OCI-LY1 (cell line): ENCODE measurements at regions not wholly inside any gene's neighbourhood (a gene's known extent, or its start where the extent isn't known, plus 50 kb on each side); places are given as distances from the start of the nearest gene placed in this dataset.

Experiments
- EZH2 ChIP-seq: fragments of 200-600 bp; sonication (generic), shearing (Covaris generic); IDR thresholded peaks from 2 replicates; pipeline ENCODE4 v1.8.0; 2017; ENCODE audit warnings: borderline replicate concordance, mixed run types, mild to moderate bottlenecking, antibody characterized with exemption, low read length, moderate library complexity, mixed read lengths
- TF ChIP-seq, protein P1 (sequence below): fragments of 200-600 bp; sonication (generic), shearing (Covaris generic); IDR thresholded peaks from 2 replicates; pipeline ENCODE4 v1.5.1; 2017; ENCODE audit warnings: mild to moderate bottlenecking, antibody characterized with exemption, low read length, moderate library complexity, mixed read lengths

DNA sequence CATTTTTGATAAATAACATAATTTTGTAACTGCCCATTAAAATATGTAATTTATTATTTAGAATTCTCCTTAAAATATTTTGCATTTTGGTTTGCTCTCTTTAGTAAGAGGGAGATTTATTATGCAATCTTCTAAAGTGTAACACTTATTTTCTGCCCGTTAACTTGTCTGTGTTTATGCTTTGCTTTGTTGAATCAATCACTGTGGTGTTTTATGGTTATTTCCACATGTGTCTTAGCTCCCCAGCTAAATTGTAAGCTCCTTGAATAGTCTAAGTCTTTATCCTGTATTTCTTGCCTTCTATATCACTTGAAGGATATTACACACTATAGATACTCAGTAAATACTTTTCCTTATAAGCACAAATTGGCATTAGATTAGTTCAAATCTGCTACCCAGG is 166.6 kb upstream of the SPRED2 start:
- TF ChIP-seq, protein P1, sequence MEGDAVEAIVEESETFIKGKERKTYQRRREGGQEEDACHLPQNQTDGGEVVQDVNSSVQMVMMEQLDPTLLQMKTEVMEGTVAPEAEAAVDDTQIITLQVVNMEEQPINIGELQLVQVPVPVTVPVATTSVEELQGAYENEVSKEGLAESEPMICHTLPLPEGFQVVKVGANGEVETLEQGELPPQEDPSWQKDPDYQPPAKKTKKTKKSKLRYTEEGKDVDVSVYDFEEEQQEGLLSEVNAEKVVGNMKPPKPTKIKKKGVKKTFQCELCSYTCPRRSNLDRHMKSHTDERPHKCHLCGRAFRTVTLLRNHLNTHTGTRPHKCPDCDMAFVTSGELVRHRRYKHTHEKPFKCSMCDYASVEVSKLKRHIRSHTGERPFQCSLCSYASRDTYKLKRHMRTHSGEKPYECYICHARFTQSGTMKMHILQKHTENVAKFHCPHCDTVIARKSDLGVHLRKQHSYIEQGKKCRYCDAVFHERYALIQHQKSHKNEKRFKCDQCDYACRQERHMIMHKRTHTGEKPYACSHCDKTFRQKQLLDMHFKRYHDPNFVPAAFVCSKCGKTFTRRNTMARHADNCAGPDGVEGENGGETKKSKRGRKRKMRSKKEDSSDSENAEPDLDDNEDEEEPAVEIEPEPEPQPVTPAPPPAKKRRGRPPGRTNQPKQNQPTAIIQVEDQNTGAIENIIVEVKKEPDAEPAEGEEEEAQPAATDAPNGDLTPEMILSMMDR = no peak
- TF ChIP-seq EZH2 = no peak
